AG10803 (cell line): ENCODE measurements at regions not wholly inside any gene's neighbourhood (a gene's known extent, or its start where the extent isn't known, plus 50 kb on each side); places are given as distances from the start of the nearest gene placed in this dataset.
"Not testable (repeated sequence)": the region's sequence is repeated elsewhere in the genome, so short reads cannot be mapped to it uniquely, and the experiment has no call there.

Source experiments
- DNase-seq: peaks from one replicate; pipeline ENCODE4 v3.0.0; 2010; ENCODE audit warnings: low read depth
- H3K4me3 ChIP-seq: 2 replicates; pipeline ENCODE4 v1.5.1; 2011; ENCODE audit warnings: mild to moderate bottlenecking, low read length, control low read depth
- CTCF ChIP-seq: conservative IDR thresholded peaks from 2 replicates; pipeline ENCODE4 v1.5.1; 2011; ENCODE audit warnings: mild to moderate bottlenecking, low read length, control low read depth, inconsistent platforms

GRCh38 chr7:155383756-155384491 lies 74.0 kb upstream of the EN2 start:
- TF ChIP-seq CTCF: no peak
- DNase-seq: no peak

GRCh38 chr7:155384751-155385150 lies 73.2 kb upstream of the EN2 start:
- DNase-seq: no peak
- TF ChIP-seq CTCF: no peak
- no peak overlapping the region for H3K4me3 ChIP-seq

More at GRCh38 chr7:155383756-155384491, 74.0 kb upstream of the EN2 start:
- H3K4me3 ChIP-seq: no peak overlapping the region

GRCh38 chr7:155385182-155385581 lies 72.7 kb upstream of the EN2 start:
- DNase-seq, H3K4me3 ChIP-seq: not testable (repeated sequence)

GRCh38 chr7:155386608-155387007 lies 71.3 kb upstream of the EN2 start:
- TF ChIP-seq CTCF: no peak
- DNase-seq: no peak
- H3K4me3 ChIP-seq: no peak overlapping the region

GRCh38 chr7:155387066-155387620 lies 70.8 kb upstream of the EN2 start:
- no peak for TF ChIP-seq CTCF
- H3K4me3 ChIP-seq: no peak overlapping the region
- no peak for DNase-seq

- TF ChIP-seq CTCF: no peak
- DNase-seq: no peak
- H3K4me3 ChIP-seq: no peak overlapping the region
Observed at GRCh38 chr7:155388561-155388960, 69.4 kb upstream of the EN2 start.

GRCh38 chr7:155391414-155391813 lies 66.5 kb upstream of the EN2 start:
- no peak overlapping the region for H3K4me3 ChIP-seq
- no peak for TF ChIP-seq CTCF
- DNase-seq: no peak
